Spinal cord (tissue), 9 donors: ENCODE measurements at regions not wholly inside any gene's neighbourhood (a gene's known extent, or its start where the extent isn't known, plus 50 kb on each side); places are given as distances from the start of the nearest gene placed in this dataset.
"Not testable (repeated sequence)": the region's sequence is repeated elsewhere in the genome, so short reads cannot be mapped to it uniquely, and the experiment has no call there.

Experiments used
- DNase-seq, 6 donors: peaks; one replicate each; pipeline versions ENCODE4 v3.0.0 to v3.0.0-alpha.2; 2013 to 2015; ENCODE audit warnings: low spot score in 6 of 6, low read depth in 4 of 6
- H3K27ac ChIP-seq: one replicate; pipeline ENCODE4 v1.5.1; 2013; ENCODE audit warnings: low read depth, low read length, control low read depth
- H3K27me3 ChIP-seq: one replicate; pipeline ENCODE4 v1.6.1; 2013; ENCODE audit warnings: low read length; ENCODE audit not compliant: control insufficient read depth, insufficient read depth
- H3K36me3 ChIP-seq: one replicate; pipeline ENCODE4 v1.6.1; 2013; ENCODE audit warnings: low read length; ENCODE audit not compliant: control insufficient read depth, insufficient read depth
- H3K4me1 ChIP-seq: one replicate; pipeline ENCODE4 v1.6.1; 2013; ENCODE audit warnings: low read length; ENCODE audit not compliant: control insufficient read depth, insufficient read depth
- H3K4me3 ChIP-seq: one replicate; pipeline ENCODE4 v1.5.1; 2013; ENCODE audit warnings: low read depth, low read length, control low read depth
- H3K9me3 ChIP-seq: one replicate; pipeline ENCODE4 v1.6.1; 2013; ENCODE audit warnings: low read length; ENCODE audit not compliant: control insufficient read depth, insufficient read depth
- WGBS: methylation state at CpG from one replicate; pipeline ENCODE4 v1.1.5; 2013; ENCODE audit warnings: missing lambda C conversion rate; ENCODE audit not compliant: insufficient coverage; 5-methylcytosine and 5-hydroxymethylcytosine counted together
- donor health status: healthy.

GRCh38 chr15:98292442-98293240 lies 332.1 kb downstream of the ARRDC4 start:
- 2% methylated on average over 39 of the region's 46 CpGs for WGBS
- DNase-seq = peak in 2 of 6 donors; percentile 47 to 86
- no peak overlapping the region for H3K4me3 ChIP-seq

GRCh38 chr15:98294126-98294525 lies 333.6 kb downstream of the ARRDC4 start:
- Histone ChIP-seq H3K27ac (no peak overlapping the region), H3K27me3 (peaks cover 8% of the 10 kb centered on the region)
- 80% methylated on average over 5 of the region's 7 CpGs for WGBS

More at GRCh38 chr15:98292442-98293240, 332.1 kb downstream of the ARRDC4 start:
- Histone ChIP-seq H3K27ac (no peak overlapping the region), H3K9me3 (no peaks in the 10 kb centered on the region), H3K27me3 (peaks cover 8% of the 10 kb centered on the region), H3K36me3 (no peaks in the 10 kb centered on the region), H3K4me1 (peaks cover 11% of the 10 kb centered on the region)

DNA sequence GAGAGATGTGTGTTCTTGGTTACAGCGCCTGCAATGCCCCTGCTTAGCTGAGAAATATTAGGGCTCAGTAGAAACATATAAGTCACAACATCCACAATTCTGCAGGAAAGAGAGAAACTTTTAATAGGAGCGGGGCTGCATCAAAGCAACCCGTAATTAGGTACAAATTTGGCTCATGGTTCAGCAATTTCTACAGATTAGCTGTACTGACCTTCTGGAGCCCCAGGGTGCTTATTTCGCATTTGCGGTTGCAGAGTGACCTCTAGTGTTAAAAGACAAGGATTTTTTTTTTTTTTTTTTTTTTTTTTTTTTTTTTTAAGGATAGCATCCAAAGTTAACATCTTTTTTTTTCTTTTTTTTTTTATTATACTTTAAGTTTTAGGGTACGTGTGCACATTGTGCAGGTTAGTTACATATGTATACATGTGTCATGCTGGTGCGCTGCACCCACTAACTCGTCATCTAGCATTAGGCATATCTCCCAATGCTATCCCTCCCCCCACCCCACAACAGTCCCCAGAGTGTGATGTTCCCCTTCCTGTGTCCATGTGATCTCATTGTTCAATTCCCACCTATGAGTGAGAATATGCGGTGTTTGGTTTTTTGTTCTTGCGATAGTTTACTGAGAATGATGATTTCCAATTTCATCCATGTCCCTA lies 334.7 kb downstream of the ARRDC4 start:
- DNase-seq = peak in 2 of 6 donors; percentile 69 to 88
- not testable (repeated sequence) for H3K9me3 ChIP-seq

More at GRCh38 chr15:98294126-98294525, 333.6 kb downstream of the ARRDC4 start:
- H3K36me3 ChIP-seq = no peaks in the 10 kb centered on the region
- H3K4me3 ChIP-seq = no peak overlapping the region
- no peak for DNase-seq
- no peaks in the 10 kb centered on the region for H3K9me3 ChIP-seq
- H3K4me1 ChIP-seq = peaks cover 11% of the 10 kb centered on the region

DNA sequence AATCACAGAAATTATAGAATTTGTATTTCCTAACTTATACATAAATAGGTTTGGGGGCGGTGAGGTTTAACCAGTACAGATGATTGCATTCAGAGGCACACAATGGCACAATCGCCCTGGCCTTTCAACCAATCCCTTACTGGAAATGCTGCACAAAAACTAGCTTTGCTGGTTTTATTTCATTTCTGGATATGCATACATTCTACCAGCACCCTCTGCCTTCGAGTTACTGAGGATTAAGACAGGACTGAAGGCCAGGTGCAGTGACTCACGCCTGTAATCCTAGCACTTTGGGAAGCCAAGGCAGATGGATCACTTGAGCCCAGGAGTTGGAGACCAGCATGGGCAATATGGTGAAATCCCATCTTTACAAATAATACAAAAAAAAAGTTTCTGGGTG lies 336.1 kb downstream of the ARRDC4 start:
- Histone ChIP-seq H3K27me3 (peaks cover 11% of the 10 kb centered on the region), H3K9me3 (no peaks in the 10 kb centered on the region), H3K4me1 (peaks cover 11% of the 10 kb centered on the region), H3K27ac (no peak overlapping the region), H3K4me3 (no peak overlapping the region), H3K36me3 (no peaks in the 10 kb centered on the region)
- no peak for DNase-seq
- 89% methylated on average over 3 of the region's 4 CpGs for WGBS

More for the DNA sequence above, 334.7 kb downstream of the ARRDC4 start:
- Histone ChIP-seq H3K4me1 (peaks cover 11% of the 10 kb centered on the region), H3K27me3 (peaks cover 11% of the 10 kb centered on the region)
- not testable (repeated sequence) for H3K4me3 ChIP-seq, H3K27ac ChIP-seq, H3K36me3 ChIP-seq
- WGBS = 7% methylated on average over 2 of the region's 10 CpGs

- Histone ChIP-seq H3K27me3 (peaks cover 5% of the 10 kb centered on the region), H3K27ac (no peak overlapping the region), H3K9me3 (no peaks in the 10 kb centered on the region), H3K4me1 (no peaks in the 10 kb centered on the region), H3K36me3 (no peaks in the 10 kb centered on the region), H3K4me3 (no peak overlapping the region)
- WGBS = 76% methylated on average over 5 of the region's 8 CpGs
- peak in 1 of 6 donors; percentile 9 for DNase-seq
Measured at GRCh38 chr15:98304371-98304770, 343.9 kb downstream of the ARRDC4 start.

- Histone ChIP-seq H3K27ac (no peak overlapping the region), H3K4me3 (no peak overlapping the region), H3K9me3 (no peaks in the 10 kb centered on the region), H3K27me3 (peaks cover 2% of the 10 kb centered on the region), H3K36me3 (no peaks in the 10 kb centered on the region), H3K4me1 (no peaks in the 10 kb centered on the region)
- no CpG with 5 or more reads among the region's 4 CpGs for whole genome bisulfite sequencing
- no peak for DNase-seq
Measured at GRCh38 chr15:98308117-98308516, 340.2 kb upstream of the IGF1R start.

GRCh38 chr15:98311566-98312188 lies 336.7 kb upstream of the IGF1R start:
- Histone ChIP-seq H3K9me3 (no peaks in the 10 kb centered on the region), H3K36me3 (no peaks in the 10 kb centered on the region), H3K27ac (no peak overlapping the region), H3K4me1 (no peaks in the 10 kb centered on the region), H3K4me3 (no peak overlapping the region), H3K27me3 (no peaks in the 10 kb centered on the region)
- 7% methylated on average over 3 of the region's 8 CpGs for WGBS
- peak; percentile 52 to 94 (median 67) for DNase-seq

GRCh38 chr15:98312913-98313312 lies 335.4 kb upstream of the IGF1R start:
- WGBS = 98% methylated on average over 4 of the region's 4 CpGs
- Histone ChIP-seq H3K27me3 (no peaks in the 10 kb centered on the region), H3K4me1 (no peaks in the 10 kb centered on the region)

GRCh38 chr15:98315971-98316370 lies 332.4 kb upstream of the IGF1R start:
- Histone ChIP-seq H3K4me3 (no peak overlapping the region), H3K27ac (no peak overlapping the region), H3K36me3 (no peaks in the 10 kb centered on the region), H3K27me3 (no peaks in the 10 kb centered on the region), H3K9me3 (peaks cover 2% of the 10 kb centered on the region), H3K4me1 (no peaks in the 10 kb centered on the region)
- no CpG with 5 or more reads among the region's 3 CpGs for WGBS
- no peak for DNase-seq

More at GRCh38 chr15:98312913-98313312, 335.4 kb upstream of the IGF1R start:
- DNase-seq = no peak
- no peak overlapping the region for H3K27ac ChIP-seq
- no peak overlapping the region for H3K4me3 ChIP-seq
- no peaks in the 10 kb centered on the region for H3K36me3 ChIP-seq
- no peaks in the 10 kb centered on the region for H3K9me3 ChIP-seq
